ENCODE measurements at regions not wholly inside any gene's neighbourhood (a gene's known extent, or its start where the extent isn't known, plus 50 kb on each side); places are given as distances from the start of the nearest gene placed in this dataset.

DNA sequence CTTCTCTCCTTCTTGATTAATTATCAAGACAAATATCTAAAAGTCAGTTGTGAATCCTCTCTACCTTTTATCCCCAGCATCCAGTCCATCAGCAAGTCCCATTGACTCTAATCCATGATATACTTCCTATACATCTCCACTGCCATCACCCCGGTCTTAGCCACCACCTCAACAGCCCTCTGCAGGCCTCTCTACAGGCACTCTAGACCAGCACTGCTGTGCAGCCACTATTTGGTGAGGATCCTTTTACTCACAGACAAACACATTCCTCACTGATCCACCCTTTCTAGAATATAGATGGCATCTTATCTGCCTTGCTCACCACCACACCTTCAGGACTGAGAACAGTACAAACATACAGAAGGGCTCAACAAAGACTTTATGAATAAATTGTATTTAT is 221.7 kb downstream of the RFC3 start:
- DNase-seq (ENCODE audit: low read depth in 2 of 2): no peak

DNA sequence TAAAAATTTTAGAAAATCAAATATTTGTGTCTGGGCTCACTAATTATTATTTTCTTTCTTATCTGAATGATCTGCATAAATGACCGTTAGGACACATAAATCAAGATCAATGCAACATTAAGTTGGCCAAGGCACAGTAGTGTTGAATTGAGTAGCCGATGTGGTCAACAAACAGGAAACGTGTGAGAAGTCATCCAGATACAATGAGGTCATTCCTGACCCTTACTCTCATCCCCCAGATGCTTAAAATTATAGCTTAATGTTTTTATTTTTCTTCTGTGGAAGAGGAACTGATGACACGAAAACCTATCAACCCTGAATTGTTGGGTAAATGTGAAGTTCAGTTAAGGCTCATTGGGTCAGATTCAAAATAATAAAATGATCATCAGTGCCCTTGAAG is 222.9 kb downstream of the RFC3 start:
- no peak for DNase-seq (ENCODE audit: low read depth in 2 of 2)

DNA sequence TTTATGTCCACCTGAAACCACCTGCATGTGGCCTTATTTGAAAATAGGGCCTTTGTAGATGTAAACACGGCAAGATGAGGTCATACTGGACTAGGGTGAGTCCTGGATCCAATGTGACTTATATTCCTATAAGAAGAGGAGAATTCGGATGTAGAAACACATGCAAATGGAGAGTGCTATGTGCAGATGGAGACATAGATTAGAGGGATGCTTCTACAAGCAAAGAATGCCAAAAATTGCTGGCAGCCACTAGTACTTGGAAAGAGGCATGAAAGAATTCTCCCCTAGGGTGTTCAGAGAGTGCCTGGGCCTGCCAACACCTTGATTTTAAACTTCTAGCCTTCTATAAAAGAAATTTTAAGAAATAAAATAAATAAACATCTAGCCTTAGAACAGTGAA is 226.1 kb downstream of the RFC3 start:
- DNase-seq (ENCODE audit: low read depth in 2 of 2): no peak

DNA sequence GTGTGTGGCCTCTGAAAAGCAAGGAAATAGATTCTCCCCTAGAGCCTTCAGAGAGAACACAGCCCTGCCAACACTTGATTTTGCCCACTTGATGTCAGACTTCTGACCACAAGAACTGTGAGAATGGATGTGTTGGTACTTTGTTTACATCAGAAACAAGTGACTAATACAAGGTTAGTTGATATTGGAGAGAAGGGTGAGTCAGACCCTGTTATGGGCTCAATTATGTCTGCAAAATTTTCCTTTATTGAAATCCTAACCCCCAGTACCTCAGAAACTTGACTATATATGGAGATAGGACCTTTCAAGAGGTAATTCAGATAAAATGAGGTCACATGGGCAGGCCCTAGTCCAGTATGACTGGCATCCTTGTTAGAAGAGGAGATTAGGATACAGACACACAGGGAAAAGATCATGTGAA is 226.7 kb downstream of the RFC3 start:
- no peak for DNase-seq (ENCODE audit: low read depth in 2 of 2)

DNA sequence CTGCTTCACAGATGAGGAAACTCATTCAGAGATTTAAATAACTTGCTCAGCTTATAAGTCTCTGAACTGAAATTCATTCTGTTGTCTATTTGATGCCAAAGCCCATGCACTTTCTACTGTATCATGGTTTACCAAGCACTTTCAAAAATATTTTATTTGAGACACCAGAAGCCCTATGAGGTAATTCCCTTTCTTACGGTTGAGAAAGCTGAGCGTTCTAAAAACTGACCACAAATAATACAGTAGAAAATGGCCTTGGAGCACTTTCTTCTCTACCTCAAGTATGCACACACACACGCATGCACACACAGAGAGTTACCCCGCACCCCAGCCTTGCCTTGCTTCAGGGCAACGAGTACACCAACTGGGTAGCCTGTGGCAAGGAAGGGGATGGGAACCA is 228.5 kb downstream of the RFC3 start:
- no peak for DNase-seq (ENCODE audit: low read depth in 2 of 2)

DNA sequence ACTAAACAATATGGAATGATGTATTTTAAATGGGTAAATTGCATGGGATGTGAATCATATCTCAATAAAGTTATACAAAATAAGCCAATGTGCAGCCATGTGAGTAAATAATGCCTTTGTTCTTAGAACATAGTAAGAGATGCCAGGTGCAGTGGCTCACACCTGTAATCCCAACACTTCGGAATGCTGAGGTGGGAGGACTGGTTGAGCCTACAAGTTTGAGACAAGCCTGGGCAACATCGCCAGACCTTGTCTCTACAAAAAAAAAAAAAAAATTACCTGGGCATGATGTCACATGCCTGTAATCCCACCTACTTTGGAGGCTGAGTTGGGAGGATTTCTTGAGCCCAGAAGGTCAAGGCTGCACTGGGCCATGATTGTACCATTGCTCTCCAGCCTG is 230.7 kb downstream of the RFC3 start:
- DNase-seq (ENCODE audit: low read depth in 2 of 2): no peak

DNA sequence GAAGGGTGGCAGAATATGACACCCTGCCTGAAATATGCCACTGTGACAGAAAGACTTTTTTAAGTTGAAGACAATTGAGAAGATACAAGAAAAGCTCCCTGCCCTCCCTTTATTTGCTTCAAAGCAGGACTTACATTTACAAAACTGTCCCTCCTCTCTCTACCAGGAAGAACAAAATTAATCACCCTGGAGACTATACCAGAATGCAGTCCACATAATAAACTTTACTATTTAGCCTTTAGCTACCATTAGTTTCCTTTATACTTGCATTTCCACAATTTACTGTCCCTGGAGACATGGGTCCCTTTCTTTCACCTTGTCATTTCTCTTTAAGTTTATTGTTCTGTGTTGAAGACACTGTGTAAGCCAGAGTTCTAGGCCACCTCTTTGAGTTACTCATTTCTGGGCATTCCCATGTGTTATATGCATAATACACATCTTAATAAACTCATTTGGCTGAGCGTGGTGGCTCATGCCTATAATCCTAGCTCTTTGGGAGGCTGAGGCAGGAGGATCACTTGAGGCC is 238.8 kb downstream of the RFC3 start:
- DNase-seq (ENCODE audit: low read depth in 2 of 2): no peak

DNA sequence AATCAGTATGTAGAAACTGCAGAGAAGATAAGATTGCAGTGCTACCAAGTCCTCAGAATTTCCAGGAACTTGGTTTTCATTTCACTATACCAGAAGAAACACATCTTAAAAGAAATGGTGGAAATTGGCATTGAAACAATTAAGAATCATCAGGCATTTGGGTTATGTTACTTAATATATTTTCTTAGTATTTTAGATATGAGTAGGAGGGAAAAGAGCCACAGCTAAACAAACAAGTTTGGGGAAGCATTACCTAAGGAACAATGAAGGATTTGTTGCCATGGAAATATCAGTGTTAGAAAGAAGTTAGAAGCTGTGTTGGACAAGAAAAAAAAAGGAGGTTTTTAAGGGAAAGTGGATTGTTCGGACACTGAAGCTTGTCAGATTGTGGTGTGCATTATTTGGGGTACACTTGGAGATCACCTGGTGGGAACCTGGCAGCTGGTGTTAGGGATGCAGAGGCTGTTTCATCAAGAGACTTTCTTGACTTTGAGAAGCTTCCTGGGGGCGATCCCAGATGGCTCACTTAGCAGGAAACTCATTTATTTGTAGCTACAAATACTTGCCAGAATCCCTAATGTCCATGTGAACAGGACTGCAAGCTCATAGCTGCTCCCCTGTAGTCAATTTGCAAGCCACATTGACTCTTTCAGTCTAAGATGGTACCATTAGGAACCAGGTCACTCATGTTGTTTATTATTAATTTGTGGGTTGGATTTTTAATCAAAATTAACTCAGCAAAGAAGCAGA is 246.7 kb downstream of the RFC3 start:
- DNase-seq (ENCODE audit: low read depth in 2 of 2): no peak

DNA sequence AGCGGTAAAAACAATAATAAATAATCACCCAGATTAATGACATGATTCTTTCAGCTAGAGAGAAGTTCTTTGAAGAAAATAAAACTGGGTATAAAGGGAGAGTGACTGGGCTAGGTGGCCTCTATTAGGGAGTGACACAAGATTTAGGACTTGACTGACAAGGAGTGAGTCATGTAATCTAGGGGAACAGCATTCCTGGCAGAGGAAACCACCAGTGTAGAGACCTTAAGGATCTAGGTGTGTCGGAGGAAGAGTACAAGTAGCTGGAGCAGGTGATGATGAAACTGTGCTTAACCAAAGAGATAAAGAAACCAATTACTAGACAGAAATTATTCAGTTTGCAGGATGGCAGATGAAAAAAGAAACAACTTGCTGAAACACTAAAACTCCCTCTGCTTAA is 248.0 kb downstream of the RFC3 start:
- no peak for DNase-seq (ENCODE audit: low read depth in 2 of 2)

DNA sequence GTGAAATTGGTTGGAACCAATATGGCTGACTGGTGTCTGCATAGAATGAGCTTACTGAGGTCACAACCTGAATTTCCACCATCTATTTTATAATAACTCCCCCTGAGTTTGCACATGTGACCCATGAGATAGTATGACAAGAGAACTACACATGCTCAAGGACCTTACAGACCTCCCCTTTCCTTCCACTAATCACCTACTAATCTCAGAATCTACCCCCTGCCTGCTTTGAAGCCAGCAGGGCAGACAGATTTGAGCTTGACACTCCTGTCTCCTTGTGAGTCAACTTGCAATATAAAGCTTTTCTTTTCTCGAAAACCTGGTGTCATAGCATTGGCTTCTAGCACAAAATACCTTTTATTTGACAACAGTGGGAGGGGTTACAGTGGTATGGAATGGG is 248.4 kb downstream of the RFC3 start:
- no peak for DNase-seq (ENCODE audit: low read depth in 2 of 2)

DNA sequence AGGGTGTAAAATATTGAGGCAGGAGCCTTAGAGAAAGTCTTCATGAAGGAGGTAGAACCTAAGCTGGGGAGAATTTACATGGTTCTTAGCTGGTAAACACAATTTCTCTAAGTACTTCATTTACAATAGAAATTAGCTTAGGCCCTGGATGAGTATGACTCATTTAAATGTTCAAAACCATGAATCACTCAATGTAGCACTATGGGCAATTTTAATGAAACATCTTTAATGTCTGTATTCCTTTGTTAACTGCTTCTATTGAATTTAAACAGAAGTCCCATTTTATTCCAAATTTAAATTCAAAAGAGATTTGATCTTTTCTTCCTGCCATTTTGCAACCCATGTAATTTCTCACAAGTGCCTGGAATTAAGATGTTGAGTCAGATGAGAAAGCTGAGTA is 252.1 kb downstream of the RFC3 start:
- no peak for DNase-seq (ENCODE audit: low read depth in 2 of 2)

DNA sequence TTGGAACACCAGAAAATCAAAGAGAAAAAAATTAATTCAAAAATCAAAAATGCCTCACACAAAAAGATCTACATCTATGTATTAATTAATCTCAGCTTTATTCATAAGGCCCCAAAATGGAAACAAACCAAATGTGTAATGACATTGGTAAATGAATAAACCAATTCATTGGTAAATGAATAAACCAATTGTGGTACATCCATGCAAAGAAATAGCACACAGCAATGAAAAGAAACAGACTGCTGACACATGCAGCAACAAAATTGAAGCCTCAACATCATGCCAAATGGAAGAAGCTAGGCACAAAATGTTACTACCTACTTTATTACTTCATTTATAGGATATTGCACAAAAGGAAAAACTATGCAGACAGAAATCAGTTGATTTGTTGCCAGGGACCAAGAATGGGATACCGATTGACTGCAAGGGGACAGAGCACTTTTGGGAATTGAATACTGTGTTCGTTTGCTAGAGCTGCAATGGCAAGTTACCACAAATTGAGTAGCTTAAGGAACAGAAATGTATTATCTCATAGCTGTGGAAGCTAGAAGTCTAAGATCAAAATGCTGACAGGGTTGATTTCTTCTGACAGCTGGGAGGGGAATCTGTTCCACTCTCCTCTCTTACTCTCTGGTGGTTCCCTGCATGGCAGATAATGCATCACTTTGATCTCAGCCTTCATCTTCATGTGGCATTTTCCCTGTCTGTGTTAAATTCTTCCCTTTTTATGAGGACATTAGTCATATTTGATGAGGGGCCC is 252.8 kb downstream of the RFC3 start:
- no peak for DNase-seq (ENCODE audit: low read depth in 2 of 2)

DNA sequence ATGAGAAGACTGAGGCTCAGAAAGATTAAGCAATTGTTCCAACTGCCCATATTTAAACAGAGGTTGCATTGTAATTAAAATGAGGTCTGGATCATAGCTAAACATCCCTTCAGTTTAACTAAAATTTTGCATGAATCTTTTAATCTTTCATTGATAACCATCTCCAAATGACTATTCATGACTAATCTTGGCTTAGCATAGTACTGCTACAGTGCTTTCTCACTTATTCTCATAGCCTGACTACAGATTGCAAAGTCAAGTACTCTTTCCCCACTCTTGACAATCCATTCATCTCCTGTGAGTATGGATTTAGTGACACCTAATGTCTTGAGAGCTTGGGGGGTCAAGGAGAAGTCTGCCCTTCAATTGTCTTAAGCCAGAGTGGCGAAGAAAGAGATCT is 258.4 kb downstream of the RFC3 start:
- DNase-seq (ENCODE audit: low read depth in 2 of 2): no peak

DNA sequence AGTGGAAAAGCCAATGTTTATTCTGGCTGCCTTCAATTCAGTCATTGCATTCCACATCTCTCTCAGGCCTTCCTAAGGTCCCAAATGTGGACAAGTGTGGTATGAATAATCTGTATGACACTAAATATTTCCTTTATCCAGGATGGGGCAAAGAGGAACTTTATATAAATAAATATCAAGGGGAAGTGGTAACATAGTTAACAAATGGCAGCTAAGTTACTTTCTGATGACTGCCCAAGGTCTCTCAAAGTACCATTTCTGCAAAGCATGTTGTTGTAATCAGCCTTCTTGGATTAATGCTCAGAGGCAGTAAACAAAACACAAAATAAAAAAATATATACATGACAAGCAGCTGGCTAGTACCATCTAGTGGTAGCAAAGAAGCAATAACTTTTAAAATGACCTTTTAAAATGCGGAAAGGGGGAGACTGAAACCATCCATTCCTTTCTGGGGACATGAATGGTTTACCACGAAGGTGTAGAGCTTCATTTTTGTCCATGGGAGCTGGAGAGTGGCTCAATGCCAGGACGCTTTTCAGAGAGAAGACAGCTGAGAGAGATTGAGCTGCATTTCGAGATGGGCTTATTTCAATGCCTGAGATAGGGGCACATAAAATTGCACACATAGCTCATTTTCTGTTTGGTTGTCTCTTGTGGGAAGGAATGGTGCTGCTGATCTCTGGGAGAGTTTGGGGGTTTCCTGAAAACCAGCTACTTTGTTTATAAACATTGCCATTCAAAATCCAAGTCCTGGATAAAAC is 259.2 kb downstream of the RFC3 start:
- no peak for DNase-seq (ENCODE audit: low read depth in 2 of 2)

DNA sequence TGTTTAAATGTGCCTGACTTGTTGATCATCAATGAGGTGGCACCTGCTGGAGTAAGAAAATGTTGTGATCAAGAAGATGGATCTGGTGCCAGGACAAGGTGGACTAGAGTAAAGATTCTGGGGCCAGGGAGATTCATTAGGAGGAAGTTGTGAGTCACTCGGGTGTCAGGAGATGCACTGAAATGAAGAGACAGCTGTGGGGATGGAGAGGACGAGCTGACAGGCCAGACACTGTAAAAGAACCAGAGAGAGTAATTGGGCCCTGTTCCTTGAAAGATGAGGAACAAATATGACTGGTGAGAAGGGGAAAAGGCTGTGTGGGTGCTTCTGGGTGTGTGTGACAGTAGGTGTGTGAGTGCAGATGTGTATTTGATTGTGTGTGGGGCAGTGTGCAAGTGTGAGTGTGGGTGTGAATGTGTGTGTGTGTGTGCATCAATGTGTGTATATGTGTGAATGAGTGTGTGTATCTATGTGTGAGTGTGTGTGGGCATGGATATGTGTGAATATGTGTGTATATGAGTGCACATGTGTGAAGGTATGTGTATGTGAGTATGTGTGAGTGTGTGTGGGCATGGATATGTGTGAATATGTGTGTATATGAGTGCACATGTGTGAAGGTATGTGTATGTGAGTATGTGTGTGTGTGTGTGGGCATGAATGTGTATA is 260.5 kb downstream of the RFC3 start:
- no peak for DNase-seq (ENCODE audit: low read depth in 2 of 2)

DNA sequence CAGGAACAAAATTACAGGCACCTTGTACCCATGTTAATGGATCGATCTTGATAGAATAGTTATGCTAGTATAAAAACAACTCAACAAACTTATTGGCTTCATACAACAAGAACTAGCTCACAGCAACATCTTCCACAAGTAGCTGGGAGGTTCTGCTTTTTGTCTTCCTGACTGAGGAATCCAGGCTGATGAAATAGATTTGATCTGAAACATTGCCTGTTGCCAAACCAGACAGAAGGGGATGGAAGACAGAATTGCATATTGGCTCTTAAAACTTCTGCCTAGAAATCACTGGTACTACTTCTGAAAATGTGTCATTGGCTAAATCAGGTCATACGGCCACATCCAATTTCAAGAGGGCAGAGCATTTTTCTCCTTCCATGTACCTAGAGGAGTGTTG is 267.3 kb downstream of the RFC3 start:
- DNase-seq (ENCODE audit: low read depth in 2 of 2): no peak

DNA sequence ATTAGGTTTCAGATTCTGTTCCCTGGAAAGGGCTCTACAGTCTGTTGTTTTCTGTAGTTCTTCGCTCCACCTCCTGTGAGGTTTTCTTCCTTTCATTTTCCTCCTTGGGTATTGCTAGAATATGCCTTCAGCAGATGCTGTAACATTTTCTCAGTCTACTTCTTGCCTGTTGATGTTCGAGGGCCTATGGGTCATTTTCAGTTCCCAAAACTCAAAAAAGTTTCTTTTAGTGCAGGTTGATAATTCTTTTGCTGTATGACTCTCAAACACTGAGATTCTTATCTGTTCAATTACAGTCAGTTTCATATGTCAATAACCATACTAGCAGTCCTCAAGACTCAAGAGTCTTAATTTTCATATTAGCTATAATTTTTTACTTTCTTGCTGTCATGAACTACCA is 268.3 kb downstream of the RFC3 start:
- DNase-seq (ENCODE audit: low read depth in 2 of 2): no peak

DNA sequence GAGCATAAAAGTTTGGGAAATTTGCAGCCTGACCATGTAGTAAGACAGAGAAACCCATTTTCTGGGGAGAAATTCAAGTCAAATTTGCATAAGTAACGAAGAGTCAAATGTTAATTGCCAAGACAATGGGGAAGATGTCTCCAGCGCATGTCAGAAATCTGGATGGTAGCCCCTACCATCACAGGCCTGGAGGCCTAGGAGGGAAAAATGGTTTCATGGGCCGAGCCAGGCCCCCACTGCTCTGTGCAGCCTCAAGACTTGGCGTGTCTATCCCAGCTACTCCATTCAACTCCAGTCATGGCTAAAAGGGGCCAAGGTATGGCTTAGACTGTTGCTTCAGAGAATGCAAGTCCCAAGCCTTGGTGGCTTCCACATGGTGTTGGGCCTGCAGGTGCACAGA is 269.8 kb downstream of the RFC3 start:
- DNase-seq (ENCODE audit: low read depth in 2 of 2): no peak

DNA sequence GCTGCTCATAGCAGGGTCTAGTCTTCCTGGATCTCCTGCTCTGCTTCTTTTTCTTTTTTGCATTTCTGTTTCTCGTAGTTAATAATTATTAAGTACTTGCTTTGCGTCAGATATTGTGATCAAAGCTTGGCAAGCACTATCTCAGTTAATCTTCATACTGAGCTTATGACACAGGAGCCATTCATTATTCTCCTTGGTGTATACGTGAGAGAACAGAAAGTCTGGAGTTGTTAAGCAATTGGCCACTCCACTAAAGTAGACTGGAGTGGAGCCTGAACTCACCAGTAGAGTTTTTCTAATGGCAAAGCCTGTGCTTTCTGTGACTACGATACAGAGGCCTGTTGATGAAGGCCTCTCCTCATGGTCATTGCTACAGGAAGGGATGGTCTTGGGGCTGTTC is 285.9 kb downstream of the RFC3 start:
- DNase-seq (ENCODE audit: low read depth in 2 of 2): no peak

DNA sequence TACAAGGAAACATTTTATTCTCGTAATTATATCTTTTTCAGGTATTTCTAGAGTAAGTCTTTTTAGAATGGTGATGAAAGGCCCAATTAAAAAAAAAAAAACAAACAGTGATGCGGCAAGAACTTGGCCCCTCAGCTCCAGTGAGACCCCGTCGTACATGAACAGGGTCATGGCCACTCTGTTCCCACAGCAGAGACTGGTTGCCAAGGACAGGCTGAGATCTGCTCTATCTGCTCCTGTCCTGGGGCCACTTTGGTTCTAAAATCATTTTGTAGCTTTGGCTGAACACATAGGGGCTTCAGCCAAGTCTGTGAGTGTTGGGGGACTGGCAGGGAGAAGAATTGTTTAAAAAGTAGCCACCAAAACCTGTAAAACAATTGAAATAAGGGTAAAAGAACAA is 286.9 kb downstream of the RFC3 start:
- no peak for DNase-seq (ENCODE audit: low read depth in 2 of 2)

DNA sequence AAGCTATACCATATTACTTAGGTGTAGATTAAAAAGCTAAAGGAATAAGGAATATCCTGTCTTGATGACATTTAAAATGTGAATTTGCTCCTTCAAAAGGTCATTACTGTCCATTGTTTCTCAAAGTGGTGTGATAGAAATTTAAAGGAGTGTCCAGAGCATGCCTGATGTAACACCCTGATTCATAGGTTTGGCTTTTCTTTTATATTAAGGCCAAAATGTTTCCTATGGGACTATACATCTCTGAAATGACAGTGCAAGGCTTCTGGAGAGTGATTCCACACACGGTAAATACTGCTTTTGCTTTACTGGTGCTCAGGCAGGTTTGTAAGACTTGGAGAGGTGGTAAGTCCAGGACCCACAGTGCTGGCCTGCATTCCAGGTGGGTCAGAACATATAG is 289.9 kb downstream of the RFC3 start:
- no peak for DNase-seq (ENCODE audit: low read depth in 2 of 2)

DNA sequence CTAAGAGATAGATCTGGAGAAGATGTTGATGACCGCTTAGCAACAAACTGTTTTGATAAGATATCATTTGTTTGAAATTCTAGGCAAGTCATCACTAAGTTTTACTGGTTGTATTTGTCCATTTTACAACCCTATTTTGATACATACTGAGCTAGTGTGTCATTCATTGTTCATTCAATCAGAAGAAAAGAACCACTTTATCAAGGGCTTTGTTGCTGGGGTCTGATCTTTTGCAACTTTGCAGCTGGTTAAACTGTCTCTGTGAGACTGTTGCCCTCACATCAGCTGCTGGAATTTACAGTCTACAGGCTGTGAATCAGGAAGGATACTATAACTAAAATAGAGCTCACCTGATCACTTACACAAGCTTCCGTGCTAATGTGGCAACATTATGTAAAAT is 290.5 kb downstream of the RFC3 start:
- no peak for DNase-seq (ENCODE audit: low read depth in 2 of 2)
